Fibroblast of villous mesenchyme (primary cell): ENCODE measurements at regions not wholly inside any gene's neighbourhood (a gene's known extent, or its start where the extent isn't known, plus 50 kb on each side); places are given as distances from the start of the nearest gene placed in this dataset.
"Not testable (repeated sequence)": the region's sequence is repeated elsewhere in the genome, so short reads cannot be mapped to it uniquely, and the experiment has no call there.

ENCODE experiments used
- DNase-seq: peaks from one replicate; pipeline ENCODE4 v3.0.0-alpha.2; 2010; ENCODE audit warnings: low read depth
- H3K4me3 ChIP-seq: 2 replicates; pipeline ENCODE4 v1.5.1; 2011; ENCODE audit warnings: low read depth, mild to moderate bottlenecking, low read length
- CTCF ChIP-seq: IDR thresholded peaks from 2 replicates; pipeline ENCODE4 v1.5.1; 2012; ENCODE audit warnings: low read depth, mild to moderate bottlenecking, low read length; ENCODE audit not compliant: insufficient read depth

GRCh38 chr4:12928751-12929150 lies 555.4 kb downstream of the RAB28 start:
- TF ChIP-seq CTCF, result no peak
- no peak for DNase-seq
- H3K4me3 ChIP-seq, result no peak overlapping the region

- no peak for TF ChIP-seq CTCF
- H3K4me3 ChIP-seq, result no peak overlapping the region
- no peak for DNase-seq
Measured at GRCh38 chr4:12926189-12927066, 557.7 kb downstream of the RAB28 start.

GRCh38 chr4:12924728-12925320 lies 559.3 kb downstream of the RAB28 start:
- H3K4me3 ChIP-seq, result no peak overlapping the region
- DNase-seq, result no peak
- no peak for TF ChIP-seq CTCF

GRCh38 chr4:12924253-12924652 lies 559.9 kb downstream of the RAB28 start:
- no peak for TF ChIP-seq CTCF
- no peak overlapping the region for H3K4me3 ChIP-seq
- DNase-seq, result no peak

GRCh38 chr4:12912896-12913418 lies 571.2 kb downstream of the RAB28 start:
- DNase-seq, result no peak
- no peak for TF ChIP-seq CTCF

GRCh38 chr4:12911750-12912358 lies 572.3 kb downstream of the RAB28 start:
- DNase-seq, result no peak
- H3K4me3 ChIP-seq, result no peak overlapping the region
- TF ChIP-seq CTCF, result no peak

More at GRCh38 chr4:12912896-12913418, 571.2 kb downstream of the RAB28 start:
- H3K4me3 ChIP-seq, result no peak overlapping the region

- not testable (repeated sequence) for DNase-seq, H3K4me3 ChIP-seq
Measured at GRCh38 chr4:12903640-12904039, 580.5 kb downstream of the RAB28 start.
